HEK293 (cell line): ENCODE measurements at regions not wholly inside any gene's neighbourhood (a gene's known extent, or its start where the extent isn't known, plus 50 kb on each side); places are given as distances from the start of the nearest gene placed in this dataset.

Experiments
- CTCF ChIA-PET: fragments of 350-600 bp; formaldehyde crosslinking; extraction: SDS; loops from one replicate; lab custom pipeline; 2021; ENCODE audit warnings: antibody characterized with exemption; lab: Yijun Ruan, JAX
- POLR2A ChIA-PET: fragments of 300-600 bp; formaldehyde crosslinking; extraction: SDS; loops from one replicate; lab custom pipeline; 2020; ENCODE audit warnings: antibody characterized with exemption, inconsistent platforms; lab: Yijun Ruan, JAX
- H3K27ac ChIP-seq: fragments of 200-500 bp; sonication (Bioruptor generic); 2 replicates; pipeline ENCODE4 v1.5.1; 2014; ENCODE audit warnings: low read depth, low read length, control low read depth, inconsistent platforms; ENCODE audit errors: extremely low read depth
- H3K36me3 ChIP-seq, 2 experiments: fragments of 200-500 bp in 1 of 2; sonication (Bioruptor generic) in 1 of 2; 1 replicate in 1 of 2; 2 replicates in 1 of 2; pipeline ENCODE4 v1.5.1; 2014 to 2017; ENCODE audit warnings: inconsistent platforms in 2 of 2, low read length in 2 of 2; ENCODE audit not compliant: control insufficient read depth in 2 of 2, insufficient read depth in 1 of 2
- H3K4me1 ChIP-seq: fragments of 200-500 bp; sonication (Bioruptor generic); 2 replicates; pipeline ENCODE4 v1.5.1; 2014; ENCODE audit warnings: mild to moderate bottlenecking, low read length, inconsistent platforms; ENCODE audit not compliant: control insufficient read depth, insufficient read depth
- H3K4me3 ChIP-seq: 2 replicates; pipeline ENCODE4 v1.5.1; 2011; ENCODE audit warnings: low read depth, mild to moderate bottlenecking, control low read depth, low read length, moderate library complexity
- H3K9me3 ChIP-seq: fragments of 200-500 bp; sonication (Bioruptor generic); 2 replicates; pipeline ENCODE4 v1.5.1; 2014; ENCODE audit warnings: low read depth, low read length, inconsistent platforms; ENCODE audit not compliant: control insufficient read depth, insufficient read depth
- BCL11B ChIP-seq: fragments of 450-650 bp; formaldehyde crosslinking; IDR thresholded peaks from 2 replicates; pipeline ENCODE4 v1.5.1; 2016; ENCODE audit warnings: low read depth, missing biosample characterization, missing genetic modification characterization
- GLI2 ChIP-seq: fragments of 450-650 bp; formaldehyde crosslinking; IDR thresholded peaks from 2 replicates; pipeline ENCODE4; 2017; ENCODE audit warnings: missing biosample characterization, missing genetic modification characterization, low read depth, borderline replicate concordance
- KLF16 ChIP-seq: fragments of 450-650 bp; formaldehyde crosslinking; IDR thresholded peaks from 2 replicates; pipeline ENCODE4 v1.5.1; 2017; ENCODE audit warnings: missing biosample characterization, missing genetic modification characterization
- WT1 ChIP-seq: fragments of 450-650 bp; formaldehyde crosslinking; IDR thresholded peaks from 2 replicates; pipeline ENCODE4 v1.5.1; 2016; ENCODE audit warnings: missing biosample characterization, missing genetic modification characterization
- ZNF157 ChIP-seq: fragments of 450-650 bp; formaldehyde crosslinking; IDR thresholded peaks from 2 replicates; pipeline ENCODE4 v1.5.1; 2016; ENCODE audit warnings: missing biosample characterization, missing genetic modification characterization
- ZNF211 ChIP-seq: fragments of 450-650 bp; formaldehyde crosslinking; IDR thresholded peaks from 2 replicates; pipeline ENCODE4 v1.5.1; 2016; ENCODE audit warnings: low read depth, missing biosample characterization, missing genetic modification characterization
- ZNF37A ChIP-seq: fragments of 450-650 bp; IDR thresholded peaks from 2 replicates; pipeline ENCODE4 v1.5.1; 2018; ENCODE audit warnings: missing biosample characterization, missing genetic modification characterization
- ZNF423 ChIP-seq: fragments of 450-650 bp; formaldehyde crosslinking; IDR thresholded peaks from 2 replicates; pipeline ENCODE4 v1.5.1; 2016; ENCODE audit warnings: missing biosample characterization, missing genetic modification characterization
- ZNF501 ChIP-seq: fragments of 450-650 bp; formaldehyde crosslinking; IDR thresholded peaks from 2 replicates; pipeline ENCODE4 v1.5.1; 2016; ENCODE audit warnings: missing biosample characterization, missing genetic modification characterization
- ZNF530 ChIP-seq: fragments of 450-650 bp; formaldehyde crosslinking; IDR thresholded peaks from 2 replicates; pipeline ENCODE4 v1.5.1; 2016; ENCODE audit warnings: low read depth, missing biosample characterization, missing genetic modification characterization
- ZNF548 ChIP-seq: fragments of 450-650 bp; formaldehyde crosslinking; IDR thresholded peaks from 2 replicates; pipeline ENCODE4 v1.5.1; 2016; ENCODE audit warnings: missing biosample characterization, missing genetic modification characterization
- ZNF610 ChIP-seq: fragments of 450-650 bp; formaldehyde crosslinking; IDR thresholded peaks from 2 replicates; pipeline ENCODE4 v1.5.1; 2016; ENCODE audit warnings: missing biosample characterization, missing genetic modification characterization, borderline replicate concordance
- ZNF658 ChIP-seq: fragments of 450-650 bp; formaldehyde crosslinking; IDR thresholded peaks from 2 replicates; pipeline ENCODE4; 2016; ENCODE audit warnings: missing biosample characterization, missing genetic modification characterization
- ZNF701 ChIP-seq: fragments of 450-650 bp; formaldehyde crosslinking; IDR thresholded peaks from 2 replicates; pipeline ENCODE4 v1.5.1; 2016; ENCODE audit warnings: missing biosample characterization, missing genetic modification characterization
- ZNF747 ChIP-seq: fragments of 450-650 bp; formaldehyde crosslinking; IDR thresholded peaks from 2 replicates; pipeline ENCODE4 v1.5.1; 2016; ENCODE audit warnings: missing biosample characterization, missing genetic modification characterization
- ZNF76 ChIP-seq: fragments of 450-650 bp; formaldehyde crosslinking; IDR thresholded peaks from 2 replicates; pipeline ENCODE4; 2016; ENCODE audit warnings: low read depth, missing biosample characterization, missing genetic modification characterization, borderline replicate concordance
- TF ChIP-seq, protein P1 (sequence below): fragments of 450-650 bp; formaldehyde crosslinking; IDR thresholded peaks from 2 replicates; pipeline ENCODE4 v1.5.1; 2016; ENCODE audit warnings: missing biosample characterization, missing genetic modification characterization, borderline replicate concordance
- TF ChIP-seq, protein P2 (sequence below): fragments of 450-650 bp; formaldehyde crosslinking; IDR thresholded peaks from 2 replicates; pipeline ENCODE4 v1.5.0; 2017; ENCODE audit warnings: missing biosample characterization, missing genetic modification characterization, borderline replicate concordance
- TF ChIP-seq, protein P3 (sequence below): fragments of 450-650 bp; formaldehyde crosslinking; IDR thresholded peaks from 2 replicates; pipeline ENCODE4 v1.5.1; 2016; ENCODE audit warnings: missing biosample characterization, missing genetic modification characterization
- TF ChIP-seq, protein P4 (sequence below): fragments of 450-650 bp; formaldehyde crosslinking; IDR thresholded peaks from 2 replicates; pipeline ENCODE4 v1.5.1; 2017; ENCODE audit warnings: missing biosample characterization, missing genetic modification characterization
- TF ChIP-seq, protein P5 (sequence below): fragments of 450-650 bp; formaldehyde crosslinking; optimal IDR thresholded peaks from 2 replicates; pipeline ENCODE3; 2016; ENCODE audit warnings: missing biosample characterization, mild to moderate bottlenecking, missing genetic modification characterization
- TF ChIP-seq, protein P6 (sequence below): fragments of 450-650 bp; formaldehyde crosslinking; IDR thresholded peaks from 2 replicates; pipeline ENCODE4 v1.5.1; 2016; ENCODE audit warnings: missing biosample characterization, missing genetic modification characterization
- TF ChIP-seq, protein P7 (sequence below): fragments of 450-650 bp; formaldehyde crosslinking; IDR thresholded peaks from 2 replicates; pipeline ENCODE4 v1.5.1; 2017; ENCODE audit warnings: missing biosample characterization, missing genetic modification characterization

DNA sequence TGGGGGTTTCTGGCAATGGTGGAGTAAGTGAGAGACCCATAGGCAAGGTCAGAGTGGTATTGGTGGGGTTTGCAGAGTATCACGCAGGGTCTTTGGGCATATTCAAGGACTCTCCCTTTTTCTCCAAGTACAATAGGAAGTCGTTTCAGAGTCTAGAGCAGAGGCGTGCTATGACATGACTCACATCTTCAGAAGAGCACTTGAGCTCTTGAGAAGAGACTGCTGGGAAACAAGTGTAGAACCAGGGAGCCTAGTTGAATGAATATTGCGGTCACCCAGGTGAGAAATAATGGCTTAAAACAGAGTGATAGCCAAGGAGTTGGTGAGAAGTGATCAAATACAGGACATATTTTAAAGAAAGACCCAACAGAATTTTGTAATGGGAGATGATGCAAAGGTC is 813.4 kb downstream of the TLE1 start (continued):
- TF ChIP-seq, protein P1, sequence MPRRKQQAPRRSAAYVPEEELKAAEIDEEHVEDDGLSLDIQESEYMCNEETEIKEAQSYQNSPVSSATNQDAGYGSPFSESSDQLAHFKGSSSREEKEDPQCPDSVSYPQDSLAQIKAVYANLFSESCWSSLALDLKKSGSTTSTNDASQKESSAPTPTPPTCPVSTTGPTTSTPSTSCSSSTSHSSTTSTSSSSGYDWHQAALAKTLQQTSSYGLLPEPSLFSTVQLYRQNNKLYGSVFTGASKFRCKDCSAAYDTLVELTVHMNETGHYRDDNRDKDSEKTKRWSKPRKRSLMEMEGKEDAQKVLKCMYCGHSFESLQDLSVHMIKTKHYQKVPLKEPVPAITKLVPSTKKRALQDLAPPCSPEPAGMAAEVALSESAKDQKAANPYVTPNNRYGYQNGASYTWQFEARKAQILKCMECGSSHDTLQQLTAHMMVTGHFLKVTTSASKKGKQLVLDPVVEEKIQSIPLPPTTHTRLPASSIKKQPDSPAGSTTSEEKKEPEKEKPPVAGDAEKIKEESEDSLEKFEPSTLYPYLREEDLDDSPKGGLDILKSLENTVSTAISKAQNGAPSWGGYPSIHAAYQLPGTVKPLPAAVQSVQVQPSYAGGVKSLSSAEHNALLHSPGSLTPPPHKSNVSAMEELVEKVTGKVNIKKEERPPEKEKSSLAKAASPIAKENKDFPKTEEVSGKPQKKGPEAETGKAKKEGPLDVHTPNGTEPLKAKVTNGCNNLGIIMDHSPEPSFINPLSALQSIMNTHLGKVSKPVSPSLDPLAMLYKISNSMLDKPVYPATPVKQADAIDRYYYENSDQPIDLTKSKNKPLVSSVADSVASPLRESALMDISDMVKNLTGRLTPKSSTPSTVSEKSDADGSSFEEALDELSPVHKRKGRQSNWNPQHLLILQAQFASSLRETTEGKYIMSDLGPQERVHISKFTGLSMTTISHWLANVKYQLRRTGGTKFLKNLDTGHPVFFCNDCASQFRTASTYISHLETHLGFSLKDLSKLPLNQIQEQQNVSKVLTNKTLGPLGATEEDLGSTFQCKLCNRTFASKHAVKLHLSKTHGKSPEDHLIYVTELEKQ = no peak
- TF ChIP-seq ZNF747 (tag by site-specific recombination) = no peak
- no peak for TF ChIP-seq ZNF76 (tag by site-specific recombination)
- no peak for TF ChIP-seq ZNF610
- TF ChIP-seq, protein P2, sequence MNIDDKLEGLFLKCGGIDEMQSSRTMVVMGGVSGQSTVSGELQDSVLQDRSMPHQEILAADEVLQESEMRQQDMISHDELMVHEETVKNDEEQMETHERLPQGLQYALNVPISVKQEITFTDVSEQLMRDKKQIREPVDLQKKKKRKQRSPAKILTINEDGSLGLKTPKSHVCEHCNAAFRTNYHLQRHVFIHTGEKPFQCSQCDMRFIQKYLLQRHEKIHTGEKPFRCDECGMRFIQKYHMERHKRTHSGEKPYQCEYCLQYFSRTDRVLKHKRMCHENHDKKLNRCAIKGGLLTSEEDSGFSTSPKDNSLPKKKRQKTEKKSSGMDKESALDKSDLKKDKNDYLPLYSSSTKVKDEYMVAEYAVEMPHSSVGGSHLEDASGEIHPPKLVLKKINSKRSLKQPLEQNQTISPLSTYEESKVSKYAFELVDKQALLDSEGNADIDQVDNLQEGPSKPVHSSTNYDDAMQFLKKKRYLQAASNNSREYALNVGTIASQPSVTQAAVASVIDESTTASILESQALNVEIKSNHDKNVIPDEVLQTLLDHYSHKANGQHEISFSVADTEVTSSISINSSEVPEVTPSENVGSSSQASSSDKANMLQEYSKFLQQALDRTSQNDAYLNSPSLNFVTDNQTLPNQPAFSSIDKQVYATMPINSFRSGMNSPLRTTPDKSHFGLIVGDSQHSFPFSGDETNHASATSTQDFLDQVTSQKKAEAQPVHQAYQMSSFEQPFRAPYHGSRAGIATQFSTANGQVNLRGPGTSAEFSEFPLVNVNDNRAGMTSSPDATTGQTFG (tag by site-specific recombination) = no peak
- no peak for TF ChIP-seq WT1
- TF ChIP-seq ZNF548 (tag by site-specific recombination) = no peak
- TF ChIP-seq, protein P3, sequence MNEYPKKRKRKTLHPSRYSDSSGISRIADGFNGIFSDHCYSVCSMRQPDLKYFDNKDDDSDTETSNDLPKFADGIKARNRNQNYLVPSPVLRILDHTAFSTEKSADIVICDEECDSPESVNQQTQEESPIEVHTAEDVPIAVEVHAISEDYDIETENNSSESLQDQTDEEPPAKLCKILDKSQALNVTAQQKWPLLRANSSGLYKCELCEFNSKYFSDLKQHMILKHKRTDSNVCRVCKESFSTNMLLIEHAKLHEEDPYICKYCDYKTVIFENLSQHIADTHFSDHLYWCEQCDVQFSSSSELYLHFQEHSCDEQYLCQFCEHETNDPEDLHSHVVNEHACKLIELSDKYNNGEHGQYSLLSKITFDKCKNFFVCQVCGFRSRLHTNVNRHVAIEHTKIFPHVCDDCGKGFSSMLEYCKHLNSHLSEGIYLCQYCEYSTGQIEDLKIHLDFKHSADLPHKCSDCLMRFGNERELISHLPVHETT (tag by site-specific recombination) = no peak
- no peak for TF ChIP-seq ZNF658

DNA sequence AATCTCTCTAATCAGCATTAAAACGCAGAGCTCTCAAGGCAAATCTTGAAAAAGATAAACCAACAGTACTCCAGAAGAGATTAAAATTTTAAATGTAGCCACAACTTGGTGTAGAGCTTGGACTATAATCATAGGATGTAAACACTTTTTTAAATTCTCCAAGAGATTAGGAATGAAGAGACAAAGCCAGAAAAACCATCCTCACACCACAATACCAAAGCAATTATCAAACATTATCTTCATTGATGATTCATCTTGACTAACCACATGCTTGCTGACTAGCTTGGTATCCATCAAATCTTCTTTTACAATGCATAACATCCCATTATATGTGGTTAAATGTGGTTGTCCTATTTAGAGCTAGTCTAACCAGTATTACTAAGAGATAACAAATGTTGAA is 815.1 kb downstream of the TLE1 start:
- Histone ChIP-seq H3K9me3 (no peaks in the 10 kb centered on the region), H3K4me3 (no peak overlapping the region), H3K27ac (no peak overlapping the region), H3K4me1 (peaks cover 4% of the 10 kb centered on the region; the same call in 1 of the 2 replicates), H3K36me3 (no peaks in the 10 kb centered on the region)
- ChIA-PET CTCF (interaction anchor here (0.7 kb wide), 1 partner anchor 14 kb away, joined by 4 read pairs; no protein-coding TSS in a partner anchor), POLR2A (no interaction called here)
- TF ChIP-seq, protein P4, sequence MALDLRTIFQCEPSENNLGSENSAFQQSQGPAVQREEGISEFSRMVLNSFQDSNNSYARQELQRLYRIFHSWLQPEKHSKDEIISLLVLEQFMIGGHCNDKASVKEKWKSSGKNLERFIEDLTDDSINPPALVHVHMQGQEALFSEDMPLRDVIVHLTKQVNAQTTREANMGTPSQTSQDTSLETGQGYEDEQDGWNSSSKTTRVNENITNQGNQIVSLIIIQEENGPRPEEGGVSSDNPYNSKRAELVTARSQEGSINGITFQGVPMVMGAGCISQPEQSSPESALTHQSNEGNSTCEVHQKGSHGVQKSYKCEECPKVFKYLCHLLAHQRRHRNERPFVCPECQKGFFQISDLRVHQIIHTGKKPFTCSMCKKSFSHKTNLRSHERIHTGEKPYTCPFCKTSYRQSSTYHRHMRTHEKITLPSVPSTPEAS (tag by site-specific recombination) = no peak
- TF ChIP-seq ZNF157 (tag by site-specific recombination) (no peak), KLF16 (no peak), GLI2 (no peak), ZNF423 (tag by site-specific recombination) (no peak), ZNF37A (tag by site-specific recombination) (no peak), ZNF501 (no peak), ZNF701 (no peak), ZNF211 (tag by site-specific recombination) (no peak), BCL11B (tag by site-specific recombination) (no peak), ZNF530 (tag by site-specific recombination) (no peak)
- TF ChIP-seq, protein P5, sequence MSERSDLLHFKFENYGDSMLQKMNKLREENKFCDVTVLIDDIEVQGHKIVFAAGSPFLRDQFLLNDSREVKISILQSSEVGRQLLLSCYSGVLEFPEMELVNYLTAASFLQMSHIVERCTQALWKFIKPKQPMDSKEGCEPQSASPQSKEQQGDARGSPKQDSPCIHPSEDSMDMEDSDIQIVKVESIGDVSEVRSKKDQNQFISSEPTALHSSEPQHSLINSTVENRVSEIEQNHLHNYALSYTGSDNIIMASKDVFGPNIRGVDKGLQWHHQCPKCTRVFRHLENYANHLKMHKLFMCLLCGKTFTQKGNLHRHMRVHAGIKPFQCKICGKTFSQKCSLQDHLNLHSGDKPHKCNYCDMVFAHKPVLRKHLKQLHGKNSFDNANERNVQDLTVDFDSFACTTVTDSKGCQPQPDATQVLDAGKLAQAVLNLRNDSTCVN (tag by site-specific recombination) = no peak
- TF ChIP-seq, protein P6, sequence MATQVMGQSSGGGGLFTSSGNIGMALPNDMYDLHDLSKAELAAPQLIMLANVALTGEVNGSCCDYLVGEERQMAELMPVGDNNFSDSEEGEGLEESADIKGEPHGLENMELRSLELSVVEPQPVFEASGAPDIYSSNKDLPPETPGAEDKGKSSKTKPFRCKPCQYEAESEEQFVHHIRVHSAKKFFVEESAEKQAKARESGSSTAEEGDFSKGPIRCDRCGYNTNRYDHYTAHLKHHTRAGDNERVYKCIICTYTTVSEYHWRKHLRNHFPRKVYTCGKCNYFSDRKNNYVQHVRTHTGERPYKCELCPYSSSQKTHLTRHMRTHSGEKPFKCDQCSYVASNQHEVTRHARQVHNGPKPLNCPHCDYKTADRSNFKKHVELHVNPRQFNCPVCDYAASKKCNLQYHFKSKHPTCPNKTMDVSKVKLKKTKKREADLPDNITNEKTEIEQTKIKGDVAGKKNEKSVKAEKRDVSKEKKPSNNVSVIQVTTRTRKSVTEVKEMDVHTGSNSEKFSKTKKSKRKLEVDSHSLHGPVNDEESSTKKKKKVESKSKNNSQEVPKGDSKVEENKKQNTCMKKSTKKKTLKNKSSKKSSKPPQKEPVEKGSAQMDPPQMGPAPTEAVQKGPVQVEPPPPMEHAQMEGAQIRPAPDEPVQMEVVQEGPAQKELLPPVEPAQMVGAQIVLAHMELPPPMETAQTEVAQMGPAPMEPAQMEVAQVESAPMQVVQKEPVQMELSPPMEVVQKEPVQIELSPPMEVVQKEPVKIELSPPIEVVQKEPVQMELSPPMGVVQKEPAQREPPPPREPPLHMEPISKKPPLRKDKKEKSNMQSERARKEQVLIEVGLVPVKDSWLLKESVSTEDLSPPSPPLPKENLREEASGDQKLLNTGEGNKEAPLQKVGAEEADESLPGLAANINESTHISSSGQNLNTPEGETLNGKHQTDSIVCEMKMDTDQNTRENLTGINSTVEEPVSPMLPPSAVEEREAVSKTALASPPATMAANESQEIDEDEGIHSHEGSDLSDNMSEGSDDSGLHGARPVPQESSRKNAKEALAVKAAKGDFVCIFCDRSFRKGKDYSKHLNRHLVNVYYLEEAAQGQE (tag by site-specific recombination) = no peak
- TF ChIP-seq, protein P7, sequence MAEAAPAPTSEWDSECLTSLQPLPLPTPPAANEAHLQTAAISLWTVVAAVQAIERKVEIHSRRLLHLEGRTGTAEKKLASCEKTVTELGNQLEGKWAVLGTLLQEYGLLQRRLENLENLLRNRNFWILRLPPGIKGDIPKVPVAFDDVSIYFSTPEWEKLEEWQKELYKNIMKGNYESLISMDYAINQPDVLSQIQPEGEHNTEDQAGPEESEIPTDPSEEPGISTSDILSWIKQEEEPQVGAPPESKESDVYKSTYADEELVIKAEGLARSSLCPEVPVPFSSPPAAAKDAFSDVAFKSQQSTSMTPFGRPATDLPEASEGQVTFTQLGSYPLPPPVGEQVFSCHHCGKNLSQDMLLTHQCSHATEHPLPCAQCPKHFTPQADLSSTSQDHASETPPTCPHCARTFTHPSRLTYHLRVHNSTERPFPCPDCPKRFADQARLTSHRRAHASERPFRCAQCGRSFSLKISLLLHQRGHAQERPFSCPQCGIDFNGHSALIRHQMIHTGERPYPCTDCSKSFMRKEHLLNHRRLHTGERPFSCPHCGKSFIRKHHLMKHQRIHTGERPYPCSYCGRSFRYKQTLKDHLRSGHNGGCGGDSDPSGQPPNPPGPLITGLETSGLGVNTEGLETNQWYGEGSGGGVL = no peak
